ENCODE measurements at regions not wholly inside any gene's neighbourhood (a gene's known extent, or its start where the extent isn't known, plus 50 kb on each side); places are given as distances from the start of the nearest gene placed in this dataset.

- DNase-seq (no peak), ATAC-seq (ENCODE audit: low read depth) (no peak)
- intact Hi-C loops (cut with micrococcal nuclease) (no loop called here), dilution Hi-C loops (cut with HindIII; ENCODE audit: low sequenced_read_pairs, unreplicated experiment) (no loop called here), in situ Hi-C loops (cut with MboI; ENCODE audit: low sequenced_read_pairs) (no loop called here)
- Histone ChIP-seq H2BK120ac (ENCODE audit: low read depth, low read length) (no peak overlapping the region), H2AK5ac (ENCODE audit: low read depth, low read length) (no peak overlapping the region), H3K27ac (ENCODE audit: insufficient read depth, low read length) (no peak overlapping the region), H4K91ac (ENCODE audit: insufficient read depth, low read depth, low read length) (no peak overlapping the region), H4K20me1 (ENCODE audit: insufficient read depth, low read length) (no peaks in the 10 kb centered on the region), H3K14ac (replicated peaks; ENCODE audit: low read depth, low read length) (no peak overlapping the region), H4K5ac (ENCODE audit: low read depth, low read length) (no peak overlapping the region), H3K9me3 (ENCODE audit: control insufficient read depth, insufficient read depth, low read length) (no peaks in the 10 kb centered on the region), H2BK5ac (ENCODE audit: low read depth, low read length, poor library complexity, severe bottlenecking) (no peak overlapping the region), H3K36me3 (ENCODE audit: control insufficient read depth, insufficient read depth, low read length) (no peaks in the 10 kb centered on the region), H2AK9ac (replicated peaks; ENCODE audit: low read depth, low read length, poor library complexity) (no peak overlapping the region), H3K79me1 (ENCODE audit: low read depth in 1 of 2, low read length in 2 of 2) (no peaks in the 10 kb centered on the region), H3K18ac (ENCODE audit: low read depth, low read length) (no peak overlapping the region), H3K56ac (ENCODE audit: extremely low read depth, insufficient read depth, low read length) (no peak overlapping the region), H3K27me3 (ENCODE audit: control insufficient read depth, insufficient read depth, low read length) (no peaks in the 10 kb centered on the region), H3K23ac (ENCODE audit: low read depth, low read length) (no peak overlapping the region), H3K4me1 (ENCODE audit: control insufficient read depth, insufficient read depth, low read length) (no peaks in the 10 kb centered on the region), H2BK15ac (ENCODE audit: low read depth, low read length) (no peak overlapping the region), H2BK20ac (ENCODE audit: low read depth, low read length) (no peak overlapping the region), H2AFZ (replicated peaks; ENCODE audit: low read length, poor library complexity) (no peak overlapping the region), H3K9ac (ENCODE audit: low read depth, low read length) (no peak overlapping the region), H3K4me2 (ENCODE audit: low read depth, low read length) (no peak overlapping the region), H4K8ac (ENCODE audit: low read depth in 2 of 2, low read length in 2 of 2) (no peak overlapping the region), H3K4ac (ENCODE audit: low read depth, low read length) (no peak overlapping the region), H3K4me3 (ENCODE audit: insufficient read depth, low read depth, low read length) (no peak overlapping the region), H3K9me1 (ENCODE audit: insufficient read depth, low read length) (no peaks in the 10 kb centered on the region)
- WGBS, 2 experiments (ENCODE audit: extremely low coverage in 2 of 2, insufficient read length in 1 of 2): no CpG with 5 or more reads among the region's 1 CpG
- TF ChIP-seq MAZ (IDR thresholded peaks at IDR 0.05; ENCODE audit: borderline replicate concordance, low read depth, low read length) (no peak), POLR2A (IDR thresholded peaks at IDR 0.05; ENCODE audit: low read depth, low read length) (no peak), NFE2L2 (IDR thresholded peaks at IDR 0.05; ENCODE audit: low read depth, low read length) (no peak), CHD1 (IDR thresholded peaks at IDR 0.05; ENCODE audit: low read depth, low read length) (no peak), RCOR1 (IDR thresholded peaks at IDR 0.05; ENCODE audit: insufficient replicate concordance, low read length) (no peak), MXI1 (IDR thresholded peaks at IDR 0.05; ENCODE audit: borderline replicate concordance, low read depth, low read length) (no peak), MAFK (IDR thresholded peaks at IDR 0.05; ENCODE audit: low read depth, low read length) (no peak), SMC3 (IDR thresholded peaks at IDR 0.05; ENCODE audit: low read depth, low read length) (no peak), FOS (IDR thresholded peaks at IDR 0.05; ENCODE audit: low read depth, low read length) (no peak)
- TF ChIP-seq, protein P1, sequence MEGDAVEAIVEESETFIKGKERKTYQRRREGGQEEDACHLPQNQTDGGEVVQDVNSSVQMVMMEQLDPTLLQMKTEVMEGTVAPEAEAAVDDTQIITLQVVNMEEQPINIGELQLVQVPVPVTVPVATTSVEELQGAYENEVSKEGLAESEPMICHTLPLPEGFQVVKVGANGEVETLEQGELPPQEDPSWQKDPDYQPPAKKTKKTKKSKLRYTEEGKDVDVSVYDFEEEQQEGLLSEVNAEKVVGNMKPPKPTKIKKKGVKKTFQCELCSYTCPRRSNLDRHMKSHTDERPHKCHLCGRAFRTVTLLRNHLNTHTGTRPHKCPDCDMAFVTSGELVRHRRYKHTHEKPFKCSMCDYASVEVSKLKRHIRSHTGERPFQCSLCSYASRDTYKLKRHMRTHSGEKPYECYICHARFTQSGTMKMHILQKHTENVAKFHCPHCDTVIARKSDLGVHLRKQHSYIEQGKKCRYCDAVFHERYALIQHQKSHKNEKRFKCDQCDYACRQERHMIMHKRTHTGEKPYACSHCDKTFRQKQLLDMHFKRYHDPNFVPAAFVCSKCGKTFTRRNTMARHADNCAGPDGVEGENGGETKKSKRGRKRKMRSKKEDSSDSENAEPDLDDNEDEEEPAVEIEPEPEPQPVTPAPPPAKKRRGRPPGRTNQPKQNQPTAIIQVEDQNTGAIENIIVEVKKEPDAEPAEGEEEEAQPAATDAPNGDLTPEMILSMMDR (conservative IDR thresholded peaks at IDR 0.05; ENCODE audit: low read depth, low read length): no peak
- ChIA-PET CTCF (interaction anchor here (0.6 kb wide), 1 partner anchor 52 kb away, joined by 3 read pairs; no protein-coding TSS in a partner anchor), POLR2A (ENCODE audit: unreplicated experiment) (no interaction called here)
- no TSS peak for BruUV-seq (replicated peaks)
Observed at GRCh38 chr4:64784125-64784524, 374.9 kb upstream of the TECRL start.

All from IMR-90 (cell line).